Memory B cell (primary cell): ENCODE measurements at regions not wholly inside any gene's neighbourhood (a gene's known extent, or its start where the extent isn't known, plus 50 kb on each side); places are given as distances from the start of the nearest gene placed in this dataset.
"Not testable (repeated sequence)": the region's sequence is repeated elsewhere in the genome, so short reads cannot be mapped to it uniquely, and the experiment has no call there.

Source experiments
- ATAC-seq: fragments of 150-1000 bp; cut with Tn5 transposase; 2 replicates; pipeline ENCODE4 v1.10.0; 2021; ENCODE audit warnings: low read depth, mild to moderate bottlenecking, moderate library complexity
- DNase-seq, 2 donors: peaks; one replicate each; pipeline ENCODE4 v3.0.0; 2022; ENCODE audit warnings: low spot score in 2 of 2
- H3K27ac Mint-ChIP-seq: one replicate; pipeline ENCODE4 v1.8.0; 2022; ENCODE audit warnings: mild to moderate bottlenecking, moderate library complexity, mixed read lengths
- H3K27me3 Mint-ChIP-seq: one replicate; pipeline ENCODE4 v1.8.0; 2022; ENCODE audit warnings: mixed read lengths
- H3K36me3 Mint-ChIP-seq: one replicate; pipeline ENCODE4 v1.8.0; 2022; ENCODE audit warnings: mild to moderate bottlenecking, mixed read lengths
- H3K4me1 Mint-ChIP-seq: one replicate; pipeline ENCODE4 v1.8.0; 2022; ENCODE audit warnings: mixed read lengths
- H3K4me3 Mint-ChIP-seq: one replicate; pipeline ENCODE4 v1.8.0; 2022; ENCODE audit warnings: mild to moderate bottlenecking, moderate library complexity, mixed read lengths
- H3K9me3 Mint-ChIP-seq: one replicate; pipeline ENCODE4 v1.8.0; 2022; ENCODE audit warnings: mixed read lengths

DNA sequence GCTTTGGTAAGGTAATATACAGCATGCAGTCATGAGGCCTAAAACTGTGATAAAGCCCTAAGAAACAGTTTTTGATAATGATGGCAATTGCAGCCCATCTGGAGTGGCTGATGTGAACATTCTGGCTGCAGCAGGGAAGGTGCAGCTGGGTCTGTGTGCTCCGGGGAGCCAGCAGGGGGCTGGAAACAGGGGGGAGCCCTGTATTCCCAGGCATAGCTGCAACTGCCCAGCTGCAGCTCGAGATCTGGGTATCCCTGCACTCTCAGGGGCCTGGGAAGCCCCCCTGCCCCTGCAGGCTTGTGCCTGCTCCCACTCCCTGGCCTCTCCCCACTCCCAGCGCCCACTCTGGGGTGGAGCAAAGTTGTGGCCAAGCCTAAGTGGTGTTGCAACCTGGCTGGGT is 95.6 kb downstream of the RRAGB start:
- no peaks in the 10 kb centered on the region for H3K4me1 Mint-ChIP-seq
- DNase-seq (no peak), ATAC-seq (no peak)
- H3K36me3 Mint-ChIP-seq: no peaks in the 10 kb centered on the region
- H3K9me3 Mint-ChIP-seq: no peaks in the 10 kb centered on the region
- no peaks in the 10 kb centered on the region for H3K27me3 Mint-ChIP-seq
- no peak overlapping the region for H3K27ac Mint-ChIP-seq
- no peak overlapping the region for H3K4me3 Mint-ChIP-seq

DNA sequence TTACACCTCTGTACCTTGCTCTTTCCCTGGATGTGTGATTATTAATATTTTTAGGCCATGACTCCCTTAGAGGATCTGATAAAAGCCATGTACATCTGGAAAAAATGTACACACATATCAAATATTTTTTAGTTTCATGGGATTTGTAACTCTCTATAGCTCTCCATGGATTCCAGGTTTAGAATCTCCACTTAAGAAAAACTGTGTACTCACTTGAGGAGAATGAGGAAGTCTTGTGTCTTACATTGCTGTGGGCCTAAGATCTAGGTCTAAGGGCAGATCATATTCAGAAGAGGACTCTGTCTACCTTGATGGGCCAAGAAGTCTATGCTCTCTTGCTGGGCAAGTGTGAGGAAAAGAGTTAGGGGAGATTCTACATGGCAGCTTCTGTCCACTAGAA is 98.0 kb downstream of the RRAGB start:
- H3K27me3 Mint-ChIP-seq: no peaks in the 10 kb centered on the region
- H3K27ac Mint-ChIP-seq: peak overlapping the region; percentile 60
- H3K36me3 Mint-ChIP-seq: no peaks in the 10 kb centered on the region

DNA sequence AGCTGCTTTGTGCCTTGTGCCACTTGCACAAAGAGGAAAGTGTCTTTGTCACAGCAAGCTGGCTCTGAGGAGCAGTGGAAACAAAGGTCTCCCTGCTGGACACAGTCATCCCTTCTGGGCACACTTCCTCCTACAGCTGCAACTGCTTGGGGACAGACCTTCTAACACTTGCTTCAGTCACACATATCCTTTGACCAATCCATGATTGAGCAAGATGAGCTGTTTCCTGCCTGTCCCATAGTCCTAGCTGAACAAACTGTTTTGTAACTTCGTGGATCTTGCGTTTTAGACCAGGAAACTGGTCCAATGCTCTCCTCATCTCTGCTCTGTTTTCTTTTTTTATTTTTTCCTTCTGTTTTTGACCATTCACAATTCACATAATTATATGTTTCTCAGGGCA is 98.5 kb downstream of the RRAGB start:
- H3K4me1 Mint-ChIP-seq: no peaks in the 10 kb centered on the region
- ATAC-seq (no peak), DNase-seq (no peak)
- H3K36me3 Mint-ChIP-seq: no peaks in the 10 kb centered on the region
- no peaks in the 10 kb centered on the region for H3K27me3 Mint-ChIP-seq
- no peak overlapping the region for H3K4me3 Mint-ChIP-seq
- H3K9me3 Mint-ChIP-seq: no peaks in the 10 kb centered on the region
- H3K27ac Mint-ChIP-seq: peak overlapping the region; percentile 60

More for the DNA sequence above, 98.0 kb downstream of the RRAGB start:
- DNase-seq (no peak), ATAC-seq (no peak)
- no peaks in the 10 kb centered on the region for H3K9me3 Mint-ChIP-seq
- no peak overlapping the region for H3K4me3 Mint-ChIP-seq
- H3K4me1 Mint-ChIP-seq: no peaks in the 10 kb centered on the region

DNA sequence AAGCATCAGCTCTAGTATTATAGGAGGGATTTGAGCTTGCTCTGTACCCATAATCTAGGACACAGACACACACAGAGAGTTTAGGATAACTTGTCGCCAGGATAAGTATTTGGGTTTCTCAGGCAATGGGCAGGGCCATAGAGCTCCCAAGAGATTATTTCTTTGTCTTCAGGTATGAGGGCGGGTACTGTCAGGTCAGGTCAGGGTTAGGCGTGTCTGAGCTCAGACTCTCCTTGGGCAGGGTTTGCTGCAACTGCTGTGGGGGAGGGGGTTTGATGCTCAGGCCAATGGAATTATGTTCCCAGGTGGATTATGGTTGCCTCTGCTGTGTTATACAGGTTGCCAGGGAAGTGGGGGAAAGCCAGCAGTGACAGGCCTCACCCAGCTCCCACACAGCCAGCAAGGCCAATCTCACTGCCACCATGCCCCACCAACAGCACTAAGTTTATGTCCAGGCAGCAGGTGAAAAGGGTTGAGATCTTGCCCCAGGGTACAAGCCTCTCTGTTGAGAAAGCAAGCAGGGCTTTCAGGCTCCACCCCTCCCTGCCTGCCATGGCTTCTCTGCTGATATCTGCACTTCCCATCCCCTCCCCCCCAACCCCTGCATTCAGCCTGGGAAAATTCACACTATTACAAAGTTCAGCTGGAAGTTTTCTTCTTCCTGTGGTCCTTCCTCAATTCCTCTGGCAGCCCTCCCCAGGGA is 101.3 kb downstream of the RRAGB start:
- no peak overlapping the region for H3K27ac Mint-ChIP-seq
- peaks cover 1% of the 10 kb centered on the region for H3K9me3 Mint-ChIP-seq
- no peaks in the 10 kb centered on the region for H3K27me3 Mint-ChIP-seq
- H3K4me3 Mint-ChIP-seq: no peak overlapping the region
- DNase-seq (no peak), ATAC-seq (no peak)
- H3K4me1 Mint-ChIP-seq: no peaks in the 10 kb centered on the region
- H3K36me3 Mint-ChIP-seq: no peaks in the 10 kb centered on the region

DNA sequence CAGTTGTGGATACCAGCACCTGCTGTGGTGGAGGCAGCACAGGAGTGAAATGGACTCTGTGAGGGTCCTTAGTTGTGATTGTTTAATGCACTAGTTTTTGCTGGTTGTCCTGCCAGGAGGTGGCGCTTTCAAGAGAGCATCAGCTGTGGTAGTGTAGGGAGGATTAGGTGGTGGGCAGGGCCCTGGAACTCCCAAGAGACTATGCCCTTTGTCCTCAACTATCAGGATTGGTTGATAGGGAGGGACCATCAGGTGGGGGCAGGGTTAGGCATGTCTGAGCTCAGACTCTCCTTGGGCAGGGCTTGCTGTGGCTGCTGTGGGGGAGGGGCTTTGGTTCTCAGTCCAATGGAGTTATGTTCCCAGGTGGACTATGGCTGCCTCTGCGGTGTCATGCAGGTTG is 121.9 kb downstream of the RRAGB start:
- DNase-seq: no peak
- Mint-ChIP-seq H3K36me3 (no peaks in the 10 kb centered on the region), H3K4me1 (peaks cover 6% of the 10 kb centered on the region), H3K27ac (no peak overlapping the region), H3K27me3 (no peaks in the 10 kb centered on the region), H3K9me3 (peaks cover 3% of the 10 kb centered on the region), H3K4me3 (no peak overlapping the region)
- no peak for ATAC-seq

DNA sequence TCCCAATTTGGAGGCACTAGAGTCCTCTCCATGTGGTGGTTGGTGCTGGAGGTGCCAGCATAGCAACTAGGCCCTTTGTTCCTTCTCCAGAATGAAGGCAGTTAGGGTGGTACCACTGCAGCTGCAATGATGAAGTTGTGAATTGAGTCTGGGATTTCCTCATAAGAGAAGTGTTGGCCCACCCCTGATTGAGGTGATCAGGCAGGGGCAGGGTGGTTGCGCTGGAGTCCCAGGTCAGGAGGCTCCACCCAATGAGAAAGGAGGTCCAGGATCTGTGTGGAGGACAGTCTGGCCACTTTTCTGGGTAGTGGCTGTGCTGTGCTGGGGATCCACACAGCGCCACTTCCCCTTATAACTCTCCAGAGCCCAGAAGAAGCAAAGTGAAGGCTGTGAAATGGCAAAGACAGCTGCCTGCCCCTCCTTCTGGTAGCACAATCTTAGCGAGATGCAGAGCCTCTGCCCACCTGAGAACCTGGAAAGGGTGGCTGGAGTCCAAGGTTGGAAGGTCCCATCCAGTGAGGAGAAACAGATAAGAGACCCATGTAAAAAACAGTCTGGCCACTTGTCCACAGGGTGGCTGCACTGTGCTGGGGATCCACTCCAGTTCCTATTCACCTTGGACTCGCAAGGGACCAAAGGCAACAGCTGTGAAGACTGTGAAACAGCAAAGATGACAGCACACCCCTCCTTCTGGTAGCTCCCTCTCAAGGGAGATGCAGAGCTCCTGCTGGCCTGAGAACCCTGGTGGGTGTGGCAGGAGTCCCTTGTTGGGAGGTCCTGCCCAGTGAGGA is 124.6 kb downstream of the RRAGB start:
- DNase-seq (no peak), ATAC-seq (no peak)
- Mint-ChIP-seq H3K4me3 (no peak overlapping the region), H3K27ac (no peak overlapping the region), H3K27me3 (no peaks in the 10 kb centered on the region), H3K9me3 (peaks cover 1% of the 10 kb centered on the region), H3K36me3 (no peaks in the 10 kb centered on the region), H3K4me1 (peaks cover 6% of the 10 kb centered on the region)

DNA sequence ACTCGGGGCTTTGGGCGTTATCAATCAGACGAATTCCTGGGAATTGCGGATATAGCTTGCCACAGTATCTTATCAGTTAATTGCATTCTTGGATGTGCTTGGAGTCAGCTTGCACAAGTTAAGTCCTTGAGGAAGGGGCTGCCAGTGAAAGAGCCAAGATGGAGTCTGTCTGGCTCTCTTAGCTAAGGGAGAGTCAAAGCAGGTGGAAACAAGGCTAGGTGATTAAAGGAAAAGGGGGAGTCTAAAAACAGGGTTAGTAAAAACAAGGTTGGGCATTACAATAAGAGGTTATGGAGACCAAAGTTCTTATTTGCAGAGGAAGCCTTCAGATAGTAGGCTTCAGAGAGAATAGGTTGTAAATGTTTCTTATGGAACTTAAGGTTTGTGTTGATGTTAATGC is 149.2 kb downstream of the RRAGB start:
- H3K27ac Mint-ChIP-seq, H3K36me3 Mint-ChIP-seq, H3K9me3 Mint-ChIP-seq, ATAC-seq, H3K27me3 Mint-ChIP-seq, H3K4me1 Mint-ChIP-seq, DNase-seq, H3K4me3 Mint-ChIP-seq: not testable (repeated sequence)

DNA sequence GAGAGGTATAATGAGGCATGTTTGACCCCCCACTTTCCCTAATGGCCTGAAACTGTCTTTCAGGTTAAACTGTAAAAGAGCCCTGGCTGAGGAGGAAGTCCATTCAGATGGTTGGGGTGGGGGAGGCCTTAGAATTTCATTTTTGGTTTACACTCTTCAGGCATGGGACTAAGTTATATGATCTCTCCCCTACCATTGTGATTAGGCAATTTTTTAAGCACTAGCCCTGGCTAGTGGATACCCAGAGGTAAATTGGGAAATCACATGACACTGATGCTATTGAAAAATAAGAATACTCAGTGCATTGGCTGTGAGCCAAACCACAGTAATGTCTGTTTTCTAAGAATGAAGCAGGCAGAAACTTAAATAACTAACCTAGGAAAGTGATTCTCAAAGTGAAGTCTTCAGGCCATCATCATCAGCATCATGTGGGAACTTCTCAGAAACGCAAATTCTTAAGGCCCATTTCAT is 149.7 kb downstream of the RRAGB start:
- Mint-ChIP-seq H3K9me3 (no peaks in the 10 kb centered on the region), H3K4me1 (peaks cover 4% of the 10 kb centered on the region), H3K27ac (no peak overlapping the region), H3K36me3 (no peaks in the 10 kb centered on the region), H3K27me3 (no peaks in the 10 kb centered on the region), H3K4me3 (no peak overlapping the region)
- DNase-seq (no peak), ATAC-seq (no peak)

DNA sequence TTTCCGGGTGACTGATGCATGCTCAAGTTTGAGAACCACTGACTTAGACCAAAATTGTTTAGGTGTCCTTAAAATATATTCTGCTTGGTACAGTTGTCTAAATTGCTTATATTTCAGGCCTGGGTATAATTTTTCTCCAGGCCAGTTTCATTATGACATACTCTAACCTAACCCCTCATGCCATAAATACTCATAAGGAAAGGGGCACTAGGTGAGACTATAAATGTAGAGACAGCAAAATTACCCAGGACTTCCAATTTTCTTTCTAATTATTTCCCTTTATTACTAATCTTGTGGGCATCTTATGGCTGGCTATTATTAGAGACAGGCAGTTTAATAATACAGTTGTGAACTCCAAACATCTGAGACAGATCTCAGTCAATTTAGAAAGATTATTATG is 150.2 kb downstream of the RRAGB start:
- Mint-ChIP-seq H3K9me3 (no peaks in the 10 kb centered on the region), H3K27me3 (no peaks in the 10 kb centered on the region), H3K27ac (no peak overlapping the region), H3K4me1 (peaks cover 4% of the 10 kb centered on the region), H3K36me3 (no peaks in the 10 kb centered on the region), H3K4me3 (no peak overlapping the region)
- DNase-seq (no peak), ATAC-seq (no peak)

DNA sequence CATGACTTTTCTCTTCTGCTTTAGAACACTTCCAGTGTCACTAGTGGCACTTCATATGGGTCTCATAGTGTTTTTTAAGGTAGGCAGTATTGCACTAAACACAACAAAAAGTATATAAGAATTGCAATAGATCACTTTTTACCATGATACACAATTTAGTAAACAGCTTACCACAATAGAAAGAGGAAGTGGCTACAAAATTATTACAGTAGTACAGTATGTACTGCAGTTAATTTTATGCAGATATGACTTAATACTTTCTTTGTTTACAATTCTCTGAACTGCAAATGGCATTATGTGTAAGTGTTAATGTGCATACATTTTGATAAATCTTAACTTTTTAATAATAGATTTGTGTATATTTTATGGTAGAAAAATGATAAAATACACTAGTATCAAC is 157.3 kb downstream of the RRAGB start:
- Mint-ChIP-seq H3K36me3 (peaks cover 4% of the 10 kb centered on the region), H3K4me1 (no peaks in the 10 kb centered on the region), H3K27me3 (no peaks in the 10 kb centered on the region), H3K9me3 (peaks cover 3% of the 10 kb centered on the region), H3K4me3 (no peak overlapping the region), H3K27ac (no peak overlapping the region)
- DNase-seq (no peak), ATAC-seq (no peak)

DNA sequence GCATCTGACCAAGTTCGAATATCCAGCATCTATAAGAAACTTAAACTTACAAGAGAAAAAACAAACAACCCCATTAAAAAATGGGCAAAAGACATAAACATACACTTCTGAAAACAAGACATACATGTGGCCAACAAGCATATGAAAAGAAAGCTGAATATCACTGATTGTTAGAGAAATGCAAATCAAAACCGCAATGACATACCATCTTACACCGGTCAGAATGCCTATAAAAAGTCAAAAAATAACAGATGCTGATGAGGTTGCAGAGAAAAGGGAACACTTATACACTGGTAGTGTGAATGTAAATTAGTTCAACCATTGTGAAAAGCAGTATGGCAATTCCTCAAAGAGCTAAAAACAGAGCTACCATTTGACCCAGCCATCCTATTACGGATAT is 166.0 kb downstream of the RRAGB start:
- not testable (repeated sequence) for H3K27ac Mint-ChIP-seq, H3K27me3 Mint-ChIP-seq, DNase-seq, H3K4me3 Mint-ChIP-seq, H3K9me3 Mint-ChIP-seq, H3K36me3 Mint-ChIP-seq
- peaks cover 11% of the 10 kb centered on the region for H3K4me1 Mint-ChIP-seq
- ATAC-seq: peak; percentile 43

DNA sequence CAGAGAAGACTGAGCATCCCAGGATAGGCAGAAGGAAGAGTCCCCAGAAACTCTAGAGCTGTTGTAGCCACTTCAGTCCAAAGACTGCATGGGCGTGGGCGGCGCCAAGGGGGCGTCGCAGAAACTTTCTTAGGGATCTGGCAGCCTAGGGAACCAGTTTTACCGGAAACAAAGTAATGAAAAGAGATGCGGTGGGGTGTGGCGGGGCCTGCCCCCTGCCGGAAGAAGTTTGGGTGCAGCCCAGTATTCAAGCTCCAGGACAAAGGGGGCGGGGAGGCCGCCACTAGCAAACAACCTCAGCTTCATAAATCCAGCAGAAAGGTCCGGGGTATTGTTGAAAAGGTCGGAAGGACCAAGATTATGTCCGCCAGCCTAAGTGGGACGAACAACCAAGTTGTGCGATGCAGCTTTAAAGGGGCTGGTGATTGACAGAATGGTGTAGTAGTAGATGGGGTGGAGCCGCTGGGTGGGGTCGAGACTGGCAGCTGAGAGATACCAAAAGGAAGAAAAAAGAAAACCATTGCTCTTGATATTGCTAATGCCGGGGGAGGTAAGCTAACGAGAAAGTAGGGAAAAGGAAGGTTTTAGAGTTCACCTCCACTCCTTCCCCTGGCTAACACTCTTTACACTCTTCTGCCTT is 190.5 kb downstream of the RRAGB start:
- Mint-ChIP-seq H3K36me3 (peaks cover 2% of the 10 kb centered on the region), H3K27ac (peak overlapping the region; percentile 93)

DNA sequence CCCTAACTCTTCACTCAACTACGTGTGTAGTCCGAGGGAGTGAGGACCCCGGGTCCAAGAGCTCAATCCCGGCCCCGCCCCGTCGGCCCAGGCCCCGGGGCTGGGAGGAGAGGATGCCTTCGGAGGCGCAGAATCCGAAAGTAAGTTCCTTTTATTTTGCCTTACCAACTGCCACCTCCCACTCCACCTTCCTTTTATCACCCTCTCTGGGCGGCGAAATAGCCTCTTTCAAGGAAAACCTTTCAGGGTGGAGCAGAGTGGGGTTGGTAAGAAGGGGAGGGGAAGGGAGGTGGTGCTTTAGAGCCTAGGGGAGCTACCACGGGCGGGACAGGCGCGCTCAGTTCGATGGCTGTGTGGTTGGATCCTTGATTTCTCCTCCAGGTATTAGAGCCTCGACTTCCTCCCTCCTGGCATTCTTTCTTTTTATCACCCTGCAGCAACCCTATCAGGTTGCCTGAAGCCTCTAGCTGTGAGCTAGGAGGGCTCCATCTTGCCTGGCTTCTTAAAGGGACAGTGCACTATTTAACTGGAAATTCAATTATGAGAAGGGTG is 191.2 kb downstream of the RRAGB start:
- H3K9me3 Mint-ChIP-seq: no peaks in the 10 kb centered on the region
- H3K36me3 Mint-ChIP-seq: peaks cover 2% of the 10 kb centered on the region
- peak overlapping the region; percentile 98 for H3K4me3 Mint-ChIP-seq
- ATAC-seq: peak; percentile 66
- H3K27me3 Mint-ChIP-seq: no peaks in the 10 kb centered on the region
- peaks cover 38% of the 10 kb centered on the region for H3K4me1 Mint-ChIP-seq
- DNase-seq: peak in 1 of 2 donors; percentile 2
- peak overlapping the region; percentile 93 for H3K27ac Mint-ChIP-seq

More for the DNA sequence above, 190.5 kb downstream of the RRAGB start:
- H3K4me3 Mint-ChIP-seq: peak overlapping the region; percentile 98
- peak; percentile 24 to 28 for DNase-seq
- peaks cover 37% of the 10 kb centered on the region for H3K4me1 Mint-ChIP-seq
- no peaks in the 10 kb centered on the region for H3K27me3 Mint-ChIP-seq
- peak; percentile 78 for ATAC-seq
- no peaks in the 10 kb centered on the region for H3K9me3 Mint-ChIP-seq
